H1 (cell line): ENCODE measurements at regions not wholly inside any gene's neighbourhood (a gene's known extent, or its start where the extent isn't known, plus 50 kb on each side); places are given as distances from the start of the nearest gene placed in this dataset.

Experiments
- ATF2 ChIP-seq: IDR thresholded peaks from 2 replicates; pipeline ENCODE4 v1.6.1; 2012; ENCODE audit warnings: low read length, inconsistent platforms
- CTCF ChIP-seq, 3 experiments: IDR thresholded peaks; 1 replicate in 2 of 3; 2 replicates in 1 of 3; pipeline versions ENCODE4 v1.5.1 to v1.6.1; 2011; ENCODE audit warnings: low read length in 3 of 3, mild to moderate bottlenecking in 3 of 3, inconsistent platforms in 2 of 3, low read depth in 1 of 3, moderate library complexity in 1 of 3; ENCODE audit not compliant: insufficient read depth in 1 of 3; ENCODE audit errors: control extremely low read depth in 1 of 3
- POLR2AphosphoS5 ChIP-seq: IDR thresholded peaks from 2 replicates; pipeline ENCODE4 v1.6.1; 2011; ENCODE audit warnings: low read depth, low read length
- RAD21 ChIP-seq, 2 experiments: IDR thresholded peaks in 1 of 2; conservative IDR thresholded peaks in 1 of 2; 2 replicates each; pipeline ENCODE4 v1.6.1; 2011; ENCODE audit warnings: low read depth in 2 of 2, low read length in 2 of 2, improper control_type of control experiment in 1 of 2, inconsistent platforms in 1 of 2, mild to moderate bottlenecking in 1 of 2, moderate library complexity in 1 of 2
- RBBP5 ChIP-seq: IDR thresholded peaks from 2 replicates; pipeline ENCODE4 v1.7.1; 2012; ENCODE audit warnings: low read depth, mild to moderate bottlenecking, inconsistent platforms, low read length, moderate library complexity, borderline replicate concordance
- SP4 ChIP-seq: IDR thresholded peaks from 2 replicates; pipeline ENCODE4 v1.6.1; 2012; ENCODE audit warnings: low read length, inconsistent platforms

GRCh38 chr4:123068081-123068480 lies 145.7 kb upstream of the NUDT6 start:
- TF ChIP-seq RBBP5 (no peak), CTCF (IDR thresholded peaks at IDR 0.05; ENCODE audit: control extremely low read depth in 1 of 3, insufficient read depth in 1 of 3, low read depth in 1 of 3, low read length in 3 of 3) (no peak), ATF2 (no peak), RAD21 (IDR thresholded peaks at IDR 0.05 in 1 of 2, conservative IDR thresholded peaks at IDR 0.05 in 1 of 2; ENCODE audit: low read depth in 2 of 2, low read length in 2 of 2) (no peak), POLR2AphosphoS5 (no peak), SP4 (no peak)
